BE2C (cell line): ENCODE measurements at regions not wholly inside any gene's neighbourhood (a gene's known extent, or its start where the extent isn't known, plus 50 kb on each side); places are given as distances from the start of the nearest gene placed in this dataset.

Experiments used
- DNase-seq: peaks from one replicate; pipeline ENCODE4 v3.0.0-alpha.2; 2020
- H3K27me3 ChIP-seq: fragments of 250-450 bp; sonication (Bioruptor Pico); 2 replicates; pipeline ENCODE4 v1.5.1; 2020; ENCODE audit warnings: mild to moderate bottlenecking
- H3K36me3 ChIP-seq: fragments of 250-450 bp; sonication (Bioruptor Pico); 2 replicates; pipeline ENCODE4 v1.5.1; 2020; ENCODE audit warnings: mild to moderate bottlenecking
- H3K4me1 ChIP-seq: fragments of 250-450 bp; sonication (Bioruptor Pico); 2 replicates; pipeline ENCODE4 v1.5.1; 2020
- H3K4me3 ChIP-seq: 2 replicates; pipeline ENCODE4 v1.5.1; 2011; ENCODE audit warnings: low read depth, low read length
- H3K9me3 ChIP-seq: fragments of 250-450 bp; sonication (Bioruptor Pico); 2 replicates; pipeline ENCODE4 v1.5.1; 2020
- CTCF ChIP-seq: IDR thresholded peaks from 2 replicates; pipeline ENCODE4 v1.5.1; 2012; ENCODE audit warnings: mild to moderate bottlenecking, low read depth, low read length

- Histone ChIP-seq H3K36me3 (no peaks in the 10 kb centered on the region), H3K4me1 (no peaks in the 10 kb centered on the region), H3K27me3 (no peaks in the 10 kb centered on the region; the same call in 1 of the 2 replicates), H3K4me3 (no peak overlapping the region), H3K9me3 (no peaks in the 10 kb centered on the region)
- no peak for DNase-seq
- no peak for TF ChIP-seq CTCF
These were observed 292.6 kb upstream of the SPTLC3 start for GRCh38 chr20:12715991-12716680.

GRCh38 chr20:12717061-12717460 lies 291.7 kb upstream of the SPTLC3 start:
- Histone ChIP-seq H3K4me3 (no peak overlapping the region), H3K27me3 (no peaks in the 10 kb centered on the region), H3K9me3 (no peaks in the 10 kb centered on the region), H3K36me3 (no peaks in the 10 kb centered on the region), H3K4me1 (no peaks in the 10 kb centered on the region)
- no peak for DNase-seq
- TF ChIP-seq CTCF: no peak

- Histone ChIP-seq H3K36me3 (no peaks in the 10 kb centered on the region), H3K27me3 (no peaks in the 10 kb centered on the region), H3K4me3 (no peak overlapping the region), H3K4me1 (no peaks in the 10 kb centered on the region), H3K9me3 (no peaks in the 10 kb centered on the region)
- DNase-seq: no peak
- no peak for TF ChIP-seq CTCF
These were observed 290.2 kb upstream of the SPTLC3 start for GRCh38 chr20:12718619-12719018.

GRCh38 chr20:12721636-12722035 lies 287.1 kb upstream of the SPTLC3 start:
- Histone ChIP-seq H3K4me3 (no peak overlapping the region), H3K4me1 (no peaks in the 10 kb centered on the region), H3K9me3 (no peaks in the 10 kb centered on the region), H3K36me3 (no peaks in the 10 kb centered on the region), H3K27me3 (no peaks in the 10 kb centered on the region)
- no peak for TF ChIP-seq CTCF
- DNase-seq: no peak

GRCh38 chr20:12722091-12722490 lies 286.7 kb upstream of the SPTLC3 start:
- no peak for DNase-seq
- Histone ChIP-seq H3K4me3 (no peak overlapping the region), H3K9me3 (no peaks in the 10 kb centered on the region), H3K4me1 (no peaks in the 10 kb centered on the region), H3K36me3 (no peaks in the 10 kb centered on the region), H3K27me3 (no peaks in the 10 kb centered on the region)
- no peak for TF ChIP-seq CTCF

- Histone ChIP-seq H3K9me3 (no peaks in the 10 kb centered on the region), H3K4me3 (no peak overlapping the region), H3K4me1 (no peaks in the 10 kb centered on the region), H3K36me3 (no peaks in the 10 kb centered on the region), H3K27me3 (no peaks in the 10 kb centered on the region)
- DNase-seq: no peak
- no peak for TF ChIP-seq CTCF
These were observed 285.0 kb upstream of the SPTLC3 start for GRCh38 chr20:12723811-12724210.
